WERI-Rb-1 (cell line): ENCODE measurements at regions not wholly inside any gene's neighbourhood (a gene's known extent, or its start where the extent isn't known, plus 50 kb on each side); places are given as distances from the start of the nearest gene placed in this dataset.

Source experiments
- DNase-seq: peaks from one replicate; pipeline ENCODE4 v3.0.0-alpha.2; 2020
- H3K27ac ChIP-seq: fragments of 250-450 bp; sonication (Bioruptor Pico); 2 replicates; pipeline ENCODE4 v1.5.1; 2020; ENCODE audit warnings: mild to moderate bottlenecking, moderate library complexity
- H3K27me3 ChIP-seq: fragments of 250-450 bp; sonication (Bioruptor Pico); 2 replicates; pipeline ENCODE4 v1.5.1; 2021; ENCODE audit warnings: mild to moderate bottlenecking, low read depth, moderate library complexity; ENCODE audit not compliant: insufficient read depth, severe bottlenecking
- H3K36me3 ChIP-seq: fragments of 250-450 bp; sonication (Bioruptor Pico); 2 replicates; pipeline ENCODE4 v1.5.1; 2020; ENCODE audit warnings: mild to moderate bottlenecking, moderate library complexity
- H3K4me3 ChIP-seq: 2 replicates; pipeline ENCODE4 v1.5.1; 2011; ENCODE audit warnings: low read depth, mild to moderate bottlenecking, control low read depth, low read length
- H3K9me3 ChIP-seq: fragments of 250-450 bp; sonication (Bioruptor Pico); 2 replicates; pipeline ENCODE4 v1.5.1; 2021; ENCODE audit warnings: mild to moderate bottlenecking, moderate library complexity; ENCODE audit not compliant: severe bottlenecking
- TF ChIP-seq, protein P1 (sequence below): IDR thresholded peaks from 2 replicates; pipeline ENCODE4 v1.5.1; 2011; ENCODE audit warnings: low read depth, mild to moderate bottlenecking, control low read depth, inconsistent platforms, low read length

DNA sequence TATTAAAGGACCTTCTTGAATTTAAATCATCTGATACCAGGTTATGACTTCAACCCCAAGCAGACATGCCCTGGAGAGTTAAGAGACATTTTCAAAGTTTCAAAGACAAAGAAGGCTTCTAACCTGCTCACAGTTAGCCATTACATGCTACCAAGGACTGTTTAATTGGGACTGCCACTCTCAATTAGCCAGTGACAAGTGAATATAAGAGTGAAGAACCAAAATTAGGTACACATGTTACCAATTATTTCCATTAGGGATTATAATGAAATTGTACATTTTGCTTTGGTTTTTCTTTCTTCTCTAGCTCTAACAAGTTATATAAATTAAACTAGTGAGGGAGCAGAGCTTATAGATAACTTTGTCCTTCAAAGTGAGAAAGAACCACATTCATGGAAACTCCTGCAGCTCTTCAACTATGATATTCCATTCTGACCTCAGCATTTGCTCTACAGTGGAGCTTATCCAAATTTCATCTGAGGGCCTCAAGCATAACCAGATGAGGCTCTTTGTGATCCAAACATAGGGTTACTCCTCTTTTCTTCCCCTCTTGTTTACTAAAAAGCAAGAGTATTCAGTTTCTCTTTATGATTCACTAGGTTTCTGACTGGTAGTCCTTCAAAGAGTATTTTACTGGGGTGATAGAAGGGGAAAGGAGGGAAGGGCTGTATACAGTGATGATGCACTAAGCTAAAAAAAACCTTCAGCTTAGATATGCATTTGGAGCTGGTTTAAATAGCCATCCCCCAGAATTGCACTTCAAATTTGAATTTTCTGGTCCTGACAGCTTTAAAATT is 91.3 kb downstream of the DUSP6 start:
- Histone ChIP-seq H3K36me3 (no peaks in the 10 kb centered on the region), H3K27ac (no peak overlapping the region), H3K9me3 (no peaks in the 10 kb centered on the region), H3K27me3 (no peaks in the 10 kb centered on the region), H3K4me3 (no peak overlapping the region)
- DNase-seq = no peak
- TF ChIP-seq, protein P1, sequence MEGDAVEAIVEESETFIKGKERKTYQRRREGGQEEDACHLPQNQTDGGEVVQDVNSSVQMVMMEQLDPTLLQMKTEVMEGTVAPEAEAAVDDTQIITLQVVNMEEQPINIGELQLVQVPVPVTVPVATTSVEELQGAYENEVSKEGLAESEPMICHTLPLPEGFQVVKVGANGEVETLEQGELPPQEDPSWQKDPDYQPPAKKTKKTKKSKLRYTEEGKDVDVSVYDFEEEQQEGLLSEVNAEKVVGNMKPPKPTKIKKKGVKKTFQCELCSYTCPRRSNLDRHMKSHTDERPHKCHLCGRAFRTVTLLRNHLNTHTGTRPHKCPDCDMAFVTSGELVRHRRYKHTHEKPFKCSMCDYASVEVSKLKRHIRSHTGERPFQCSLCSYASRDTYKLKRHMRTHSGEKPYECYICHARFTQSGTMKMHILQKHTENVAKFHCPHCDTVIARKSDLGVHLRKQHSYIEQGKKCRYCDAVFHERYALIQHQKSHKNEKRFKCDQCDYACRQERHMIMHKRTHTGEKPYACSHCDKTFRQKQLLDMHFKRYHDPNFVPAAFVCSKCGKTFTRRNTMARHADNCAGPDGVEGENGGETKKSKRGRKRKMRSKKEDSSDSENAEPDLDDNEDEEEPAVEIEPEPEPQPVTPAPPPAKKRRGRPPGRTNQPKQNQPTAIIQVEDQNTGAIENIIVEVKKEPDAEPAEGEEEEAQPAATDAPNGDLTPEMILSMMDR = no peak

DNA sequence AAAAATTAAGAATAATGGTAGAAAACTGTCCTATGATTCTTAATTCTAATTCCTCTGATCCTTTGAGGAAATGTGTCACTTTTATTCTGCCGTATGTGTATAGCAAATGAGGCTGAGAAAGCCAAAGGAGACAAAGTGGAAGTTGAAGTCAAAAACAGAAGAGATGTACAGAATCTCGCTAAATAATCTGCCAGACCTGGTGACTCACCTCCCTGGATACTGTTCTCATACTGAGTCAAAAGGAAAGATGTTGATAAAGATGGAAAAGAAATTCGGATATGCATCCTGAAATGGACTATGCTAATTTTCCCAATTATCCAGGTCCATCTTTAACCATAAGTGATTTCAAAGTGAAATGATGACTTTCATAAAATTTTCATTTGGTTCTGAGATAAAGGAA is 92.5 kb downstream of the DUSP6 start:
- no peak overlapping the region for H3K4me3 ChIP-seq
- TF ChIP-seq, protein P1 = no peak
- no peaks in the 10 kb centered on the region for H3K36me3 ChIP-seq
- H3K9me3 ChIP-seq = no peaks in the 10 kb centered on the region
- no peak for DNase-seq
- H3K27ac ChIP-seq = no peak overlapping the region
- H3K27me3 ChIP-seq = no peaks in the 10 kb centered on the region

DNA sequence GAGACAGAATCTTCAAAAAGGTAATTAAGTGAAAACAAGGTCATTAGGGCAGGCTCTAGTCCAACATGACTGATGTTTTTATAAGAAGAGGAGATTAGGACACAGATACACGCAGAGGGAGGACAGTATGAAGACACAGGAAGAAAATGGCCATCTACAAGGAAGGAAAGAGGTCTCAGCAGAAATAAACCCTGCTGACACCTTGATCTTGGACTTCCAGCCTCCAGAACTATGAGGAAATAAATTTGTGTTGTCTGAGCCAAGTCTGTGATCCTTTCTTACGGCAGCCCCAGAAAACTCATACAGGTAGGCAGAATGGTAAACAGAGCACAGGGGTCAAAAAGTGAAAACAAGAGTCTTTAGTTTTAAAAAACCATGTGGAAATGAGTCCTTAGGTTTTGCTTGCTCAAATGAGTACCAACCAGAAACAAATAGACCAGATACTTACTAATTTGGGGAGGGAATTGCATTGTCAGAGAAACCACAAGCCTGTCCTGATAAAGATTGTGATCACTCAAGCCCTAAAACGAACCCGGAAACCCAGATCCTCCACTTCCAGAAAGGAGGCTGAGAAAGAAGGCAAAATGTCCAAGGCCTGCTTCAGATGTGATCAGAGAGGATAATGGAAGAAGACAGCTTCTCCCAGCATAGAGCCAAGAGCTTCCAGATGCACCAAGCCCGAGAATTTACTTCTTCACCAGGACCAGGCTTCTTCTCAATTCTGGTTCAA is 93.9 kb downstream of the DUSP6 start:
- Histone ChIP-seq H3K27ac (no peak overlapping the region), H3K27me3 (no peaks in the 10 kb centered on the region), H3K36me3 (no peaks in the 10 kb centered on the region), H3K9me3 (no peaks in the 10 kb centered on the region), H3K4me3 (no peak overlapping the region)
- no peak for DNase-seq
- TF ChIP-seq, protein P1 = no peak

- TF ChIP-seq, protein P1 = no peak
Measured at GRCh38 chr12:89257340-89257739, 95.0 kb downstream of the DUSP6 start.

GRCh38 chr12:89256060-89256459 is 96.2 kb downstream of the DUSP6 start:
- no peak for DNase-seq
- H3K36me3 ChIP-seq = no peaks in the 10 kb centered on the region
- H3K9me3 ChIP-seq = no peaks in the 10 kb centered on the region
- H3K4me3 ChIP-seq = no peak overlapping the region
- TF ChIP-seq, protein P1 = no peak
- H3K27me3 ChIP-seq = no peaks in the 10 kb centered on the region
- no peak overlapping the region for H3K27ac ChIP-seq

More at GRCh38 chr12:89257340-89257739, 95.0 kb downstream of the DUSP6 start:
- no peaks in the 10 kb centered on the region for H3K27me3 ChIP-seq
- H3K27ac ChIP-seq = no peak overlapping the region
- no peak for DNase-seq
- no peaks in the 10 kb centered on the region for H3K36me3 ChIP-seq
- no peak overlapping the region for H3K4me3 ChIP-seq
- H3K9me3 ChIP-seq = no peaks in the 10 kb centered on the region
